HEK293T (cell line): ENCODE measurements at regions not wholly inside any gene's neighbourhood (a gene's known extent, or its start where the extent isn't known, plus 50 kb on each side); places are given as distances from the start of the nearest gene placed in this dataset.

Source experiments
- ARNT ChIP-seq: fragments of 450-650 bp; IDR thresholded peaks from 2 replicates; pipeline ENCODE4 v1.6.1; 2017; ENCODE audit warnings: mild to moderate bottlenecking
- BHLHE40 ChIP-seq: fragments of 450-650 bp; IDR thresholded peaks from 2 replicates; pipeline ENCODE4 v1.6.1; 2016; ENCODE audit warnings: mild to moderate bottlenecking, moderate library complexity, borderline replicate concordance
- CTBP1 ChIP-seq: fragments of 450-650 bp; IDR thresholded peaks from 2 replicates; pipeline ENCODE4 v1.6.1; 2016; ENCODE audit warnings: borderline replicate concordance
- FOXA1 ChIP-seq: fragments of 450-650 bp; IDR thresholded peaks from 2 replicates; pipeline ENCODE4 v1.6.1; 2016; ENCODE audit warnings: mild to moderate bottlenecking
- FOXK2 ChIP-seq: fragments of 450-650 bp; IDR thresholded peaks from 2 replicates; pipeline ENCODE4 v1.6.1; 2016; ENCODE audit warnings: mild to moderate bottlenecking
- FOXM1 ChIP-seq: fragments of 450-650 bp; IDR thresholded peaks from 2 replicates; pipeline ENCODE4 v1.6.1; 2017; ENCODE audit warnings: mild to moderate bottlenecking, borderline replicate concordance
- L3MBTL2 ChIP-seq: fragments of 450-650 bp; conservative IDR thresholded peaks from 2 replicates; pipeline ENCODE4 v1.6.1; 2016; ENCODE audit warnings: mild to moderate bottlenecking
- LEF1 ChIP-seq: fragments of 450-650 bp; IDR thresholded peaks from 2 replicates; pipeline ENCODE4 v1.6.1; 2017; ENCODE audit warnings: mild to moderate bottlenecking, borderline replicate concordance
- NFRKB ChIP-seq: fragments of 450-650 bp; IDR thresholded peaks from 2 replicates; pipeline ENCODE4 v1.6.1; 2016; ENCODE audit warnings: mild to moderate bottlenecking, moderate library complexity
- PKNOX1 ChIP-seq: fragments of 450-650 bp; IDR thresholded peaks from 2 replicates; pipeline ENCODE4 v1.6.1; 2016
- SP1 ChIP-seq: fragments of 450-650 bp; IDR thresholded peaks from 2 replicates; pipeline ENCODE4 v1.6.1; 2017
- SUZ12 ChIP-seq: fragments of 450-650 bp; IDR thresholded peaks from 2 replicates; pipeline ENCODE4 v1.6.1; 2016; ENCODE audit warnings: mild to moderate bottlenecking
- TARDBP ChIP-seq: fragments of 450-650 bp; IDR thresholded peaks from 2 replicates; pipeline ENCODE4 v1.6.1; 2016
- ZNF384 ChIP-seq: fragments of 450-650 bp; IDR thresholded peaks from 2 replicates; pipeline ENCODE4 v1.6.1; 2016

- TF ChIP-seq FOXM1 (no peak), FOXK2 (no peak), BHLHE40 (no peak), PKNOX1 (no peak), LEF1 (no peak), SP1 (no peak), ARNT (no peak), CTBP1 (no peak), SUZ12 (no peak), TARDBP (no peak), ZNF384 (no peak), NFRKB (no peak), FOXA1 (no peak), L3MBTL2 (no peak)
Observed at GRCh38 chr14:34046799-34047520, 96.1 kb upstream of the EGLN3 start.
